ENCODE measurements at regions not wholly inside any gene's neighbourhood (a gene's known extent, or its start where the extent isn't known, plus 50 kb on each side); places are given as distances from the start of the nearest gene placed in this dataset.
"Not testable (repeated sequence)": the region's sequence is repeated elsewhere in the genome, so short reads cannot be mapped to it uniquely, and the experiment has no call there.

DNA sequence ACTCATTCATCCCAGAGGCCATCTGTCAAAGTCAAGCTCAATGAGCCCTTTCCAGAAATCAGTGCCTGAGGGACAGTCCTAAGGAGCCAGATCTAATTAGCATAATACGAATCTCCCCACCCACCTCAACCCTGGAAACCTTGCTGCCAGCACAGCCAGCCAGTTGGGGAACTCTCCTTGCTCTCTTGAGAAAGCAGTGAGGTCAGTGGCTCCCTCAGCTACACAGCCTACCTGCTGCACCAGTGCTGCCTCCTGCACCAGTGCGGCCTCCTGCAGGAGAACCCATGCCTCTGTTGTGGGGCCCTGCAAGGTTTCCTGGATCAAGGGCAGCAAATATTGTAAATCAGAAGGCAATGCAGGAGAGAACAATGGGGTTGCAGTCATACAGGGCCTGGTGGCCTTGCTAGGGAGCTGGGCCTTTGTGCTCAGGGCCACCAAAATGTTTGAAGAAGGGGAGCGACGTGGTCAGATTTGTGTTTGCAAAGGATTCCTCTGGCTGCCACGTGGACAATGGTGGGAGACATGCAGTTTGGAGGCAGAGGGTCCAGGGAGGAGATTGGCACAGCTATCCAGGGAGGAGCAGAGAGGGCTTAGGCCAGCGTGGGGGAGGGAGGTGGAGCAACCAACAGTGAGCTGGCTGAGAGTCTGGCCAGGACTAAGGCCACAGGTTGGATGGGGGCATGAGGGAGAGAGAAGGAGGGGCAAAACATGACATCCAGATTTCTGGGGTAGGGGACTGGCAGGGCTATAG lies 124.3 kb upstream of the MAMLD1 start:
- DNase-seq (ENCODE audit: low spot score), result no peak

- DNase-seq (ENCODE audit: low spot score), result no peak
These were observed 123.0 kb upstream of the MAMLD1 start for GRCh38 chrX:150239946-150240642.

DNA sequence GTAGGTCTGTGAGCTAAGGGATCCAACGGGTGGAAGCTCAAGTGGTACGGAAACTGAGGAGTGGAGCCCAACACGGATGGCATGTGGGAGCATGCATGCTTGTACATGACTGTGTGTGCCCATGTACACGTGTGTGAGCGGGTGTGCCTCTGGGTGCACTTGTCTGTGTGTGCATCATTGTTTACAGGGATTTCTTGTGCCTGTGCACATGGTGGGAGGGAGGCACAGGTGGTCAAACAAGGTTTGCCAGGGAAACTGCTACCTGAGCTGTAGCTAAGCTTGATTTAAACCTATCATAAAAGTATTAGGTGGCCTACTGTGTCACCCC lies 122.5 kb upstream of the MAMLD1 start:
- DNase-seq (ENCODE audit: low spot score), result no peak

- DNase-seq (ENCODE audit: low spot score), result no peak
These were observed 109.0 kb upstream of the MAMLD1 start for GRCh38 chrX:150253959-150254620.

GRCh38 chrX:150254909-150255308 lies 108.2 kb upstream of the MAMLD1 start:
- DNase-seq (ENCODE audit: low spot score), result no peak

- DNase-seq (ENCODE audit: low spot score), result no peak
These were observed 107.4 kb upstream of the MAMLD1 start for GRCh38 chrX:150255441-150256296.

DNA sequence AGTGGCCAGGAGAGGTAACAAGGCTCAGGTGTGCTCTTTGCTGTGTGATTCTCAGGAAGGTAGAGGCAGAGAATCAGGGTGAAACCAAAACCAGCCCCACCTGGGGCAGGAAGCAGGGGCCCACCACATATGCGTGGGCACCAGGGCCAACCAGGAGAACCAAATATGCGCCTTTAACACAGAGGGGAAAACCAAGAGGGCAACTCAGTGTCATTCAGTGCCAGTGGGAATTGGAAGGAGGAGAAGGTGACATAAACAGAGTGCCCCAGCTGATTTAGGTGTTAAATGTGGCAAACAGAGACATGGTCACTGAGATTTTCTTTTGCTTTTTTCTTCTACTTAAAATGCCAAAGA lies 106.8 kb upstream of the MAMLD1 start:
- no peak for DNase-seq (ENCODE audit: low spot score)

DNA sequence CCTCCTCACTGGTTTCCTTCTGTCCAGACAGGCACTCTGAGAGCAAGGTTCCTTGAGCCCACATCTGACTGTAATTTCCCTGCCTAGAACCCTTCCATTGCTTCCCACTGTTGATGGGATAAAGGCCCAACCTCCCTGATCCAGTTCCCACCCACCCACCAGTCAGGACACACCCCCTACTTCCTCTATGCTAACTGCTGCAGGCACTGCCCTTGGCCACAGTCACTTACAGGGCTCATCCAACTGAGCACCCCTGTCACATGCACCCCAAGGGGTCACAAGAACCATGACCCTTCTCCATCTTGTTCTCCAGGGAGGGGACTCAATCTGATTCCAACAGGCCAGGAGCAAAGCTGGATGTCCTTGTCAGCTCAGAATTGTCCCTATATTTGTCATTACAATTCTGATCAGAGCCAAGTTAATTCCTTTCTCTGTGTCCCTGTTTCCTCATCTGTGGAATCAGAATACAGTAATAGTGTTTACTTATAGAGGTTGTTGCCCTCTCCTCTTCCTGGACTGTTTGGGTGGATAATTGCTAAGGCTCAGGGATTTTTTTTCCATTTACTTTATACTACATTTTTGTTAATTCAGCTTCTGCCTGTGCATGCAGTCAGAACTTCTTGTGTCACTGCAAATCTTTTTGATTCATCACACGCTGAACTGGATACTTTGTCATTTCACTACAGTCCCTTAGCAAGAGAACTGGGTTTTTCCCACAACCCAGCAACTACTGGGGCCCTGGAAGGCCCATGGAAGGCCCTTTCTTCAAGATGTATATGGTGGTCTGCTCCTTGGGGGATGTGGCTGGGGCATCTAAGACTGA lies 105.6 kb upstream of the MAMLD1 start:
- no peak for DNase-seq (ENCODE audit: low spot score)

- no peak for DNase-seq (ENCODE audit: low spot score)
These were observed 105.0 kb upstream of the MAMLD1 start for GRCh38 chrX:150258176-150258425.

GRCh38 chrX:150258463-150259430 lies 104.4 kb upstream of the MAMLD1 start:
- DNase-seq (ENCODE audit: low spot score), result no peak

GRCh38 chrX:150262456-150262855 lies 100.7 kb upstream of the MAMLD1 start:
- DNase-seq (ENCODE audit: low spot score), result no peak

- no peak for DNase-seq (ENCODE audit: low spot score)
These were observed 94.2 kb upstream of the MAMLD1 start for GRCh38 chrX:150268839-150269355.

GRCh38 chrX:150269605-150270254 lies 93.4 kb upstream of the MAMLD1 start:
- DNase-seq (ENCODE audit: low spot score), result no peak

DNA sequence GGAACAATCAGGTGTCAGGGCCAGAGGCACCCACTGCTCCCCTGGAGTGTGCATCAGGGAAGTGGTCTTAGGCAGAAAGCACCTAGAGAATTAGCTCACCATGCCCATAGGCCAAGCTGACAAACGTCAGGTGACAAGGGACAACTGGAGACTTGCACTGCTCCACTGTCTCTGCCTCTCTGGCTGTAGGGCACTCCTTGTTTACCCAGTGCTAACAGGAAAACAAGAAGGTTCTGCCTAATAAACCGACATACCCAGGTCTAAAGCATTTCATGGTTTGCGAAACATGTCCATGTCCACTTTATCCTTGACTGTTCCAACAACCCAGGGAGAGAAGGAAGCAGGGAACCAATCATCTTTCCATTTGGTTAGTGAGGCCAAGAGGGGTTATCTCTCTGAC lies 92.5 kb upstream of the MAMLD1 start:
- no peak for DNase-seq (ENCODE audit: low spot score)

DNA sequence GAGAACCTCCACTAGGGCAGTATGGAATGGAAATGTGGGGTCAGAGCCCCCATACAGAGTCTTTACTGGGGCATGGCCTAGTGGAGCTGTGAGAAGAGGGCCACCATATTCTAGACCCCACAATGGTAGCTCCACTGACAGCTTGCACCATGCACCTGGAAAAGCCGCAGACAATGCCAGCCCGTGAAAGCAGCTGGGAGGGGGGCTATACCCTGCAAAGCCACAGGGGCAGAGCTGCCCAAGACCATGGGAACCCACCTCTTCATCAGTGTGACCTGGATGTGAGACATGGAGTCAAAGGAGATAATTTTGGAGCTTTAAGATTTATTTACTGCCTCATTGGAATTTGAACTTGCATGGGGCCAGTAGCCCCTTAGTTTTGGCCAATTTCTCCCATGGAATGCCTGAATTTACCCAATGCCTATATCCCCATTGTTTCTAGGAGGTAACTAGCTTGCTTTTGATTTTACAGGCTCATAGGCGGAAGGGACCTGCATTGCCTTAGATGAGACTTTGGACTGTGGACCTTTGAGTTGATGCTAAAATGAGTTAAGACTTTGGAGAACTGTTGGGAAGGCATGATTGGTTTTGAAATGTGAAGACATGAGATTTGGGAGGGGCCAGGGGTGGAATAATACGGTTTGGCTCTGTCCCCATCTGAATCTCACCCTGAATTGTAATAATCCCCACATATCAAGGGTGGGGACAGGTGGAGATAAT lies 89.4 kb upstream of the MAMLD1 start:
- DNase-seq (ENCODE audit: low spot score), result not testable (repeated sequence)

DNA sequence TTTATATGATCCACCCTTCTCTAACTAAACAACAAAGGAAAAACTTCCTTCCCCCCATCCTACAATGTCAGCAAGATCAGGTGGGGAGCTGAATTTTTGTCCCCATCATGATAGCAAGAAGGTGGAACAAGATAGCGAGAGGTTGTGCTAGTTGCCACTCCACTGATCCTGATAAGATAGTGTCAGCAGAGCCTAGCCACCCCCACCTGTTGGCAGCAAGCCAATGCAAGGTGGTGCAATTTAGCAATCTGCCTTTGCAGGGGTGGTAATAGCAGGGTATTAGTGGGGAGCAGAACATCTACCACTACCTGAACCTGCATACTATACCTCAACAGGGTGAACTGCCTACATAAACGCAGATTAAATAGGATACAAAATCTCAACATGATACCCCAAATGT lies 80.2 kb upstream of the MAMLD1 start:
- DNase-seq (ENCODE audit: low spot score), result no peak

DNA sequence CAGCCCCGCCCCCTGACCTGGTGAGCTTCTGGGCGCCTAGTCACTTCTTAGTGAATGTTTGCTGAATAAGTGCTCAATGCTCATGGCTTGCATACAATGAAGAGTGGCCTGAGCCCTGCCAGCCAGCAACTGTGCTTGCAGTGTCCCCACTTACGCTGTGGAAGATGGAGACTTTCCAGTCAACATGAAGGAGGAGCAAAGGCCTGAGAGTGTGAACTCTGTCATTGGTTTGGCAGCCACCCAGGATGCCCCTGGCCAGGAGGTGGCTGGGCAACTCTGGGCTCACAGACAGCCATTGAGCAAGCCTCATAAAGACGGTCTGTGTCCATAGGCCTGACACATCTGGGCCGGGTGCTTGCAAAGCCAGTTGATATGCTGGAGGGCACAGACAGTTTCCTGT lies 72.1 kb upstream of the MAMLD1 start:
- no peak for DNase-seq (ENCODE audit: low spot score)

GRCh38 chrX:150293311-150294013 lies 69.7 kb upstream of the MAMLD1 start:
- DNase-seq (ENCODE audit: low spot score), result no peak
